ENCODE measurements at regions not wholly inside any gene's neighbourhood (a gene's known extent, or its start where the extent isn't known, plus 50 kb on each side); places are given as distances from the start of the nearest gene placed in this dataset.

GRCh38 chr20:60321601-60322000 is 363.4 kb downstream of the CDH26 start:
- no peak for DNase-seq (ENCODE audit: low spot score)
- no peak for TF ChIP-seq CTCF (IDR thresholded peaks at IDR 0.05)
- no peak for ATAC-seq (ENCODE audit: low FRiP score)

- TF ChIP-seq CTCF (IDR thresholded peaks at IDR 0.05): no peak
- ATAC-seq (ENCODE audit: low FRiP score): no peak
- no peak for DNase-seq (ENCODE audit: low spot score)
Measured at GRCh38 chr20:60326821-60327220, 368.6 kb downstream of the CDH26 start.

GRCh38 chr20:60327971-60328660 is 369.9 kb downstream of the CDH26 start:
- no peak for ATAC-seq (ENCODE audit: low FRiP score)
- DNase-seq (ENCODE audit: low spot score): no peak
- TF ChIP-seq CTCF (IDR thresholded peaks at IDR 0.05): no peak

- no peak for DNase-seq (ENCODE audit: low spot score)
- no peak for ATAC-seq (ENCODE audit: low FRiP score)
- TF ChIP-seq CTCF (IDR thresholded peaks at IDR 0.05): no peak
Measured at GRCh38 chr20:60330461-60330860, 372.2 kb downstream of the CDH26 start.

GRCh38 chr20:60331688-60332300 is 373.6 kb downstream of the CDH26 start:
- ATAC-seq (ENCODE audit: low FRiP score) (no peak), DNase-seq (ENCODE audit: low spot score) (no peak)
- no peak for TF ChIP-seq CTCF (IDR thresholded peaks at IDR 0.05)

GRCh38 chr20:60332523-60332922 is 374.3 kb downstream of the CDH26 start:
- no peak for DNase-seq (ENCODE audit: low spot score)
- no peak for ATAC-seq (ENCODE audit: low FRiP score)
- TF ChIP-seq CTCF (IDR thresholded peaks at IDR 0.05): no peak

GRCh38 chr20:60334911-60335310 is 376.7 kb downstream of the CDH26 start:
- DNase-seq (ENCODE audit: low spot score): no peak
- ATAC-seq (ENCODE audit: low FRiP score): no peak

More at GRCh38 chr20:60334911-60335310, 376.7 kb downstream of the CDH26 start:
- no peak for TF ChIP-seq CTCF (IDR thresholded peaks at IDR 0.05)
